ENCODE measurements at regions not wholly inside any gene's neighbourhood (a gene's known extent, or its start where the extent isn't known, plus 50 kb on each side); places are given as distances from the start of the nearest gene placed in this dataset.

DNA sequence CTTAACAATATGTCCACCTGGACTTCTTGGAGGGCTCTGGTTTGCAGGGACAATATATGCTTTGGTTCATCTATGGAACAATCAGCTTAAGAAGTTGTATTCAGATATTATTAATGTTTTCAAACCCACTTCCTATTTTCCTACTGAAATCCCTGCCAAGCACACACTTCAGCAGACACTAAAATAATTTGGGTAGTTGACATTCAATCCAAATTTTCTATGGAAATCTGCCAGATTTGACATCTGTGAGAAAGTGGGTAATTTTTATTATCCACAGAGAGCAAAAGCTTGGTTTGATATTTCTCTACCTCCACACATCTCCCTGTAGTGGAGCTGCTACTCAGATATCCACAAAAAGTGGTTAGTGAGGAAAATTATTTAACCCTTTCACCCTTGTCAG is 378.8 kb upstream of the SOX5 start:
- Histone ChIP-seq H2AK5ac (ENCODE audit: low read depth, low read length) (no peak overlapping the region), H3K18ac (ENCODE audit: low read depth, low read length) (no peak overlapping the region), H2BK15ac (ENCODE audit: low read depth, low read length) (no peak overlapping the region), H3K9ac (ENCODE audit: low read depth, low read length) (no peak overlapping the region), H3K14ac (replicated peaks; ENCODE audit: low read depth, low read length) (no peak overlapping the region), H3K23ac (ENCODE audit: low read depth, low read length) (no peak overlapping the region), H3K4ac (ENCODE audit: low read depth, low read length) (no peak overlapping the region), H4K8ac (ENCODE audit: low read depth in 2 of 2, low read length in 2 of 2) (no peak overlapping the region), H2AFZ (replicated peaks; ENCODE audit: low read length, poor library complexity) (no peak overlapping the region), H3K79me1 (ENCODE audit: low read depth in 1 of 2, low read length in 2 of 2) (no peaks in the 10 kb centered on the region; a peak in 2 of 4 replicates), H3K4me1 (ENCODE audit: control insufficient read depth, insufficient read depth, low read length) (no peaks in the 10 kb centered on the region), H3K4me2 (ENCODE audit: low read depth, low read length) (no peak overlapping the region), H3K9me1 (ENCODE audit: insufficient read depth, low read length) (no peaks in the 10 kb centered on the region), H3K27ac (ENCODE audit: insufficient read depth, low read length) (no peak overlapping the region), H3K56ac (ENCODE audit: extremely low read depth, insufficient read depth, low read length) (no peak overlapping the region), H3K4me3 (ENCODE audit: insufficient read depth, low read depth, low read length) (no peak overlapping the region), H4K91ac (ENCODE audit: insufficient read depth, low read depth, low read length) (no peak overlapping the region), H3K36me3 (ENCODE audit: control insufficient read depth, insufficient read depth, low read length) (no peaks in the 10 kb centered on the region), H2AK9ac (replicated peaks; ENCODE audit: low read depth, low read length, poor library complexity) (no peak overlapping the region), H4K5ac (ENCODE audit: low read depth, low read length) (no peak overlapping the region), H2BK5ac (ENCODE audit: low read depth, low read length, poor library complexity, severe bottlenecking) (no peak overlapping the region), H4K20me1 (ENCODE audit: insufficient read depth, low read length) (no peaks in the 10 kb centered on the region), H2BK120ac (ENCODE audit: low read depth, low read length) (no peak overlapping the region), H3K27me3 (ENCODE audit: control insufficient read depth, insufficient read depth, low read length) (no peaks in the 10 kb centered on the region), H2BK20ac (ENCODE audit: low read depth, low read length) (no peak overlapping the region), H3K9me3 (ENCODE audit: control insufficient read depth, insufficient read depth, low read length) (no peaks in the 10 kb centered on the region)
- POLR2A ChIA-PET (ENCODE audit: unreplicated experiment) = no interaction called here
- BruUV-seq (replicated peaks) = no TSS peak
- CTCF ChIA-PET = no interaction called here
- in situ Hi-C loops (cut with MboI; ENCODE audit: low sequenced_read_pairs) = no loop called here
- dilution Hi-C loops (cut with HindIII; ENCODE audit: low sequenced_read_pairs, unreplicated experiment) = no loop called here
- no peak for ATAC-seq (ENCODE audit: low read depth)
- DNase-seq = no peak
- TF ChIP-seq MXI1 (IDR thresholded peaks at IDR 0.05; ENCODE audit: borderline replicate concordance, low read depth, low read length) (no peak), POLR2A (IDR thresholded peaks at IDR 0.05; ENCODE audit: low read depth, low read length) (no peak), CHD1 (IDR thresholded peaks at IDR 0.05; ENCODE audit: low read depth, low read length) (no peak), RCOR1 (IDR thresholded peaks at IDR 0.05; ENCODE audit: insufficient replicate concordance, low read length) (no peak), FOS (IDR thresholded peaks at IDR 0.05; ENCODE audit: low read depth, low read length) (no peak), RAD21 (IDR thresholded peaks at IDR 0.05; ENCODE audit: low read length) (no peak), SMC3 (IDR thresholded peaks at IDR 0.05; ENCODE audit: low read depth, low read length) (no peak), MAZ (IDR thresholded peaks at IDR 0.05; ENCODE audit: borderline replicate concordance, low read depth, low read length) (no peak), NFE2L2 (IDR thresholded peaks at IDR 0.05; ENCODE audit: low read depth, low read length) (no peak), RFX5 (IDR thresholded peaks at IDR 0.05; ENCODE audit: low read depth, low read length) (no peak), MAFK (IDR thresholded peaks at IDR 0.05; ENCODE audit: low read depth, low read length) (no peak), CEBPB (IDR thresholded peaks at IDR 0.05; ENCODE audit: low read depth, low read length) (no peak), BHLHE40 (IDR thresholded peaks at IDR 0.05; ENCODE audit: low read depth, low read length) (no peak)
- TF ChIP-seq, protein P1, sequence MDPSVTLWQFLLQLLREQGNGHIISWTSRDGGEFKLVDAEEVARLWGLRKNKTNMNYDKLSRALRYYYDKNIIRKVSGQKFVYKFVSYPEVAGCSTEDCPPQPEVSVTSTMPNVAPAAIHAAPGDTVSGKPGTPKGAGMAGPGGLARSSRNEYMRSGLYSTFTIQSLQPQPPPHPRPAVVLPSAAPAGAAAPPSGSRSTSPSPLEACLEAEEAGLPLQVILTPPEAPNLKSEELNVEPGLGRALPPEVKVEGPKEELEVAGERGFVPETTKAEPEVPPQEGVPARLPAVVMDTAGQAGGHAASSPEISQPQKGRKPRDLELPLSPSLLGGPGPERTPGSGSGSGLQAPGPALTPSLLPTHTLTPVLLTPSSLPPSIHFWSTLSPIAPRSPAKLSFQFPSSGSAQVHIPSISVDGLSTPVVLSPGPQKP (IDR thresholded peaks at IDR 0.05; ENCODE audit: borderline replicate concordance, low read depth, low read length) = no peak
- TF ChIP-seq, protein P2, sequence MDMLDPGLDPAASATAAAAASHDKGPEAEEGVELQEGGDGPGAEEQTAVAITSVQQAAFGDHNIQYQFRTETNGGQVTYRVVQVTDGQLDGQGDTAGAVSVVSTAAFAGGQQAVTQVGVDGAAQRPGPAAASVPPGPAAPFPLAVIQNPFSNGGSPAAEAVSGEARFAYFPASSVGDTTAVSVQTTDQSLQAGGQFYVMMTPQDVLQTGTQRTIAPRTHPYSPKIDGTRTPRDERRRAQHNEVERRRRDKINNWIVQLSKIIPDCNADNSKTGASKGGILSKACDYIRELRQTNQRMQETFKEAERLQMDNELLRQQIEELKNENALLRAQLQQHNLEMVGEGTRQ (IDR thresholded peaks at IDR 0.05; ENCODE audit: low read depth, low read length) = no peak
- TF ChIP-seq, protein P3, sequence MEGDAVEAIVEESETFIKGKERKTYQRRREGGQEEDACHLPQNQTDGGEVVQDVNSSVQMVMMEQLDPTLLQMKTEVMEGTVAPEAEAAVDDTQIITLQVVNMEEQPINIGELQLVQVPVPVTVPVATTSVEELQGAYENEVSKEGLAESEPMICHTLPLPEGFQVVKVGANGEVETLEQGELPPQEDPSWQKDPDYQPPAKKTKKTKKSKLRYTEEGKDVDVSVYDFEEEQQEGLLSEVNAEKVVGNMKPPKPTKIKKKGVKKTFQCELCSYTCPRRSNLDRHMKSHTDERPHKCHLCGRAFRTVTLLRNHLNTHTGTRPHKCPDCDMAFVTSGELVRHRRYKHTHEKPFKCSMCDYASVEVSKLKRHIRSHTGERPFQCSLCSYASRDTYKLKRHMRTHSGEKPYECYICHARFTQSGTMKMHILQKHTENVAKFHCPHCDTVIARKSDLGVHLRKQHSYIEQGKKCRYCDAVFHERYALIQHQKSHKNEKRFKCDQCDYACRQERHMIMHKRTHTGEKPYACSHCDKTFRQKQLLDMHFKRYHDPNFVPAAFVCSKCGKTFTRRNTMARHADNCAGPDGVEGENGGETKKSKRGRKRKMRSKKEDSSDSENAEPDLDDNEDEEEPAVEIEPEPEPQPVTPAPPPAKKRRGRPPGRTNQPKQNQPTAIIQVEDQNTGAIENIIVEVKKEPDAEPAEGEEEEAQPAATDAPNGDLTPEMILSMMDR (conservative IDR thresholded peaks at IDR 0.05; ENCODE audit: low read depth, low read length) = no peak
- intact Hi-C loops (cut with micrococcal nuclease) = no loop called here

Data from IMR-90 (cell line).